ENCODE measurements at regions not wholly inside any gene's neighbourhood (a gene's known extent, or its start where the extent isn't known, plus 50 kb on each side); places are given as distances from the start of the nearest gene placed in this dataset.

DNA sequence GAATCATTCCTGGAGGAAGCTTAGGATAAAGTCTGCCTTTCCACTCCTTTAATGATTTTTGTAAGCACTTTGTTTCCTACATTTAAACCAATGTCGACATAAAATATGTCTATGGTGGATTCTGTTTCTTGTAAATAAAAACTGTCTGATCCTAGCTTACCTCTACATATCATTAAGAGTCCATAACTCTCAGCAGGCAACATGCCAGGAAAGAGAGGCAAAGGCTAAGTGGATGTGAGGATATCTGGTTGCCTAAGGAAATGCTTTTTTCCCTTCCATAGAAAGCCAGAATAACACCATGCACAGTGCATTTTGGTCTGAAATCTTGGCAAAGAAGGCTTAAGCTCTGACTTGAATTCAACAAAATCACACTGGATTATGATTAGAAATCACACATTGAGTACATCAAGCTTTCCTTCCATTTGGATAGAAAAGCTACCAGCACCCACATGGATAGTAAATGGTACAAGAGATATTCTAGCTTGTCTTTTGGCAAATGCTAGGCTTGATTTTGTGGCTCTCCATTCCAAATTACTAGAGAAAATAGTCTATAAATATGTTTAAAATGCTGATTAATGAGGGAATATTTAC is 57.0 kb upstream of the CNTN1 start:
- TF ChIP-seq TAF1 (conservative IDR thresholded peaks at IDR 0.05) (no peak), GABPA (IDR thresholded peaks at IDR 0.05 in 1 of 2, conservative IDR thresholded peaks at IDR 0.05 in 1 of 2) (no peak), CTCF (IDR thresholded peaks at IDR 0.05; ENCODE audit: low read depth, low read length, missing input control) (no peak), YY1 (IDR thresholded peaks at IDR 0.05) (no peak), FOXA1 (IDR thresholded peaks at IDR 0.05) (no peak), JUND (IDR thresholded peaks at IDR 0.05) (no peak), MAX (IDR thresholded peaks at IDR 0.05) (no peak), HNF4A (conservative IDR thresholded peaks at IDR 0.05) (no peak), SP1 (IDR thresholded peaks at IDR 0.05) (no peak), FOXA2 (IDR thresholded peaks at IDR 0.05) (no peak)
- TF ChIP-seq, protein P1, sequence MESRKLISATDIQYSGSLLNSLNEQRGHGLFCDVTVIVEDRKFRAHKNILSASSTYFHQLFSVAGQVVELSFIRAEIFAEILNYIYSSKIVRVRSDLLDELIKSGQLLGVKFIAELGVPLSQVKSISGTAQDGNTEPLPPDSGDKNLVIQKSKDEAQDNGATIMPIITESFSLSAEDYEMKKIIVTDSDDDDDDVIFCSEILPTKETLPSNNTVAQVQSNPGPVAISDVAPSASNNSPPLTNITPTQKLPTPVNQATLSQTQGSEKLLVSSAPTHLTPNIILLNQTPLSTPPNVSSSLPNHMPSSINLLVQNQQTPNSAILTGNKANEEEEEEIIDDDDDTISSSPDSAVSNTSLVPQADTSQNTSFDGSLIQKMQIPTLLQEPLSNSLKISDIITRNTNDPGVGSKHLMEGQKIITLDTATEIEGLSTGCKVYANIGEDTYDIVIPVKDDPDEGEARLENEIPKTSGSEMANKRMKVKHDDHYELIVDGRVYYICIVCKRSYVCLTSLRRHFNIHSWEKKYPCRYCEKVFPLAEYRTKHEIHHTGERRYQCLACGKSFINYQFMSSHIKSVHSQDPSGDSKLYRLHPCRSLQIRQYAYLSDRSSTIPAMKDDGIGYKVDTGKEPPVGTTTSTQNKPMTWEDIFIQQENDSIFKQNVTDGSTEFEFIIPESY (IDR thresholded peaks at IDR 0.05): no peak
- TF ChIP-seq, protein P2, sequence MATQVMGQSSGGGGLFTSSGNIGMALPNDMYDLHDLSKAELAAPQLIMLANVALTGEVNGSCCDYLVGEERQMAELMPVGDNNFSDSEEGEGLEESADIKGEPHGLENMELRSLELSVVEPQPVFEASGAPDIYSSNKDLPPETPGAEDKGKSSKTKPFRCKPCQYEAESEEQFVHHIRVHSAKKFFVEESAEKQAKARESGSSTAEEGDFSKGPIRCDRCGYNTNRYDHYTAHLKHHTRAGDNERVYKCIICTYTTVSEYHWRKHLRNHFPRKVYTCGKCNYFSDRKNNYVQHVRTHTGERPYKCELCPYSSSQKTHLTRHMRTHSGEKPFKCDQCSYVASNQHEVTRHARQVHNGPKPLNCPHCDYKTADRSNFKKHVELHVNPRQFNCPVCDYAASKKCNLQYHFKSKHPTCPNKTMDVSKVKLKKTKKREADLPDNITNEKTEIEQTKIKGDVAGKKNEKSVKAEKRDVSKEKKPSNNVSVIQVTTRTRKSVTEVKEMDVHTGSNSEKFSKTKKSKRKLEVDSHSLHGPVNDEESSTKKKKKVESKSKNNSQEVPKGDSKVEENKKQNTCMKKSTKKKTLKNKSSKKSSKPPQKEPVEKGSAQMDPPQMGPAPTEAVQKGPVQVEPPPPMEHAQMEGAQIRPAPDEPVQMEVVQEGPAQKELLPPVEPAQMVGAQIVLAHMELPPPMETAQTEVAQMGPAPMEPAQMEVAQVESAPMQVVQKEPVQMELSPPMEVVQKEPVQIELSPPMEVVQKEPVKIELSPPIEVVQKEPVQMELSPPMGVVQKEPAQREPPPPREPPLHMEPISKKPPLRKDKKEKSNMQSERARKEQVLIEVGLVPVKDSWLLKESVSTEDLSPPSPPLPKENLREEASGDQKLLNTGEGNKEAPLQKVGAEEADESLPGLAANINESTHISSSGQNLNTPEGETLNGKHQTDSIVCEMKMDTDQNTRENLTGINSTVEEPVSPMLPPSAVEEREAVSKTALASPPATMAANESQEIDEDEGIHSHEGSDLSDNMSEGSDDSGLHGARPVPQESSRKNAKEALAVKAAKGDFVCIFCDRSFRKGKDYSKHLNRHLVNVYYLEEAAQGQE (IDR thresholded peaks at IDR 0.05): no peak
- TF ChIP-seq, protein P3, sequence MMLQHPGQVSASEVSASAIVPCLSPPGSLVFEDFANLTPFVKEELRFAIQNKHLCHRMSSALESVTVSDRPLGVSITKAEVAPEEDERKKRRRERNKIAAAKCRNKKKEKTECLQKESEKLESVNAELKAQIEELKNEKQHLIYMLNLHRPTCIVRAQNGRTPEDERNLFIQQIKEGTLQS (IDR thresholded peaks at IDR 0.05): no peak

Measured in liver (tissue), 3 donors.